GM18511 (cell line): ENCODE measurements at regions not wholly inside any gene's neighbourhood (a gene's known extent, or its start where the extent isn't known, plus 50 kb on each side); places are given as distances from the start of the nearest gene placed in this dataset.
"Not testable (repeated sequence)": the region's sequence is repeated elsewhere in the genome, so short reads cannot be mapped to it uniquely, and the experiment has no call there.

ENCODE experiments used
- ATAC-seq: cut with Tn5 transposase; IDR thresholded peaks from one replicate; pipeline ENCODE4 v1.9.1; 2021; ENCODE audit warnings: mild to moderate bottlenecking, moderate library complexity; ENCODE audit not compliant: unreplicated experiment

- ATAC-seq = no peak
These were observed 471.0 kb upstream of the MGAT4C start for GRCh38 chr12:86727160-86727559.

- no peak for ATAC-seq
These were observed 468.5 kb upstream of the MGAT4C start for GRCh38 chr12:86724716-86725115.

GRCh38 chr12:86723326-86723725 lies 467.1 kb upstream of the MGAT4C start:
- no peak for ATAC-seq

DNA sequence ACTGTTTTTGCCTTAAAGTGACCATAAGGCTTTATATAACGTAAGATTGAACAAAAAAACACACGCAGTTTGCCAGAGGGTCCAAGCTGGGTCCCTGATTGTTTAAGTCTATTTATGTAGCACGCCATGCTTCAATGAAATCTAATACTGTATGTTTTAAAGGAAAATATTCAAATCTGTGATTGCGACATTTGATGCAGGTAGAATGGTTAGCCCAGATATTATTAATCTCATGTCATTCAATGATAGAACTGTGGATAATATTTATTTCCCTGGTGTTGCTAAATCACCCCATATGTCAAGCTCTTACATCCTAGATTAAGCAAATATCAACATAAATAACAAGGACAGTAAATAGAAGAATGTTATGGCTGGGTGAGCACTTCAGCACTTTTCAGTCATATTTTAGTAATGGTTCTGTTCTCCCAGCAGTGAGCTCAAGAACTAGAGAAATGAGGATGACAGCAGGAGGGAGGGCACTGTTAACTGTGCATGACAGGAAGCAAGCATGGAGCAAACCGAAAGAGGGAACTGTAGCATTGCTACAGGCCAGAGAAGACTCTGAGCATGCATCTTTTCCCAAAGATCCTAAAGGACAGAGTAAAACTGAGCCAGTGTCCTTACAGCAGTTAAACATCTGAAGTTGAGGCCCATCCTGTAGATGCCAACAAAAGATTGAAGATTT lies 465.7 kb upstream of the MGAT4C start:
- no peak for ATAC-seq

DNA sequence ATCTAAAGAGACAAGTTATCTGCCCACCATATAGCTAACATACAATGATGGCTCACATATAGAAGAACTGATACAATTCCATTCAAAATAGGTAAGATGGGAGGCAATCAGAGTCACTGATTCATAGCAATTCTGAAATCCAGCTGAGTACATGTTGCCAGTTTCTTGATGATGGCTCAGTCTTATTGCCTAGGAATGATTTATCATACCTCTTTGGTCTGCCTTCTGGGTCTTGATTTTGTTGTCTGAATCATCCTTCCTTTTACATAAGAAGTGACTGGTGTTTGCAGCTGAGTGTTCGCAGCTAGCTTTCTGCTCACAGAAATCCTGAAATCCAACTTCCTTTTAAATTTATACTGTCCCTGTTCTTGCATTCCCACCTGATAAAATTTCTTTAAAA lies 463.2 kb upstream of the MGAT4C start:
- ATAC-seq = no peak

DNA sequence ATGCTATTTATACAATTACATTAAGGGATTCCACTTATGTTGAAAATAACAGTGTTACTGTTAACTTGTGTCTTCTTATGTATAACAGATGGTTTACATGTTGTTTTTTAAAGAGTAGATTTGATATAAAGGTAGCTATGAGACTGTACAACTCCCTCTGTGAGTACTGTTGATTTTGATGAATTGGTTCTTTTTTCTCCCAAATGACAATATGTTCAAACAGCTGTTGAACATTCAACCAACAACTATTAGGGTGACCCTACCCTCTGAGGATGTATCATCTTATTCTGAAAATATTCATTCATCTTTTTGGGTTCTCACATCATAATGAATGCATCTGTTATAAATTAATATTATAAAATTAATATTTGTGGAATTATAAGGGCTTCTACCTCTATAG lies 456.9 kb upstream of the MGAT4C start:
- no peak for ATAC-seq

DNA sequence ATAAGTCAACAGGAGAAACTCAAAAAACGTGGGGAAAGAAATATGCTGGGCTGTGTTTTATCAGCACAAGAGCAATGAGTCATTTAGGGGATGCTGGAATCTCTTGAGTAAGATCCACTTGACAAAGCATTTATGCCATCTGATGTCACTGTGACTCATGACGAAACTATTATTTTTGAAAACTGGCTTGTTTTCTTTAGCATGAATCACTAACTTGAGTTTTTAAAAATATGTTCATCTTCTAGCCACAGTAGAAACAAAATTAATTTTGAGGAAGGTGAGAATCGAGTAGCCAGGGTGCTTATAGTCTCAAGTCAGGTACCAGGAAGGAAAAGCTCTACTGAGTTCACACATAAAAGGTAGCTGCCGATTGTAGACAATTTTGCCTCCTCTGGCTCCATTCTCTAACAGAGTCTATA lies 456.2 kb upstream of the MGAT4C start:
- ATAC-seq = no peak

- no peak for ATAC-seq
These were observed 455.5 kb upstream of the MGAT4C start for GRCh38 chr12:86711731-86712130.

GRCh38 chr12:86710109-86710508 lies 453.9 kb upstream of the MGAT4C start:
- ATAC-seq = no peak

GRCh38 chr12:86709017-86709416 lies 452.8 kb upstream of the MGAT4C start:
- ATAC-seq = not testable (repeated sequence)

DNA sequence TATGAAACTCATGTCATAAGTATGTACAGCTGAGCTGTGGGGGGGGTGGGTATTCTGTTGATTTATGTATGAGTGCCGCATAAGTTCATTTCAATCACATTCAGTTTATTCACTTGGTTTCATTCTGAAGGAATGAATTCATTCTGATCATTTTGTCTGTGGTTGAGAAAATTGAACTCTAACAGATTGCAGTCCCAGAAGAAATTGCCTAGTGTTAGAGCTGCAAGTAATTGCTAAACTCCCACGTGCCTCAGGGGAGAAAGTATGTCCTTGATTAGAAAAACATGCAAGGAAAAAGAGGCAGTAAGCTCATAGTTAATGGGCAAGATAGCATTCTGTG lies 442.4 kb upstream of the MGAT4C start:
- ATAC-seq = no peak

- no peak for ATAC-seq
These were observed 441.9 kb upstream of the MGAT4C start for GRCh38 chr12:86697916-86698640.

GRCh38 chr12:86683568-86684304 lies 427.5 kb upstream of the MGAT4C start:
- no peak for ATAC-seq

DNA sequence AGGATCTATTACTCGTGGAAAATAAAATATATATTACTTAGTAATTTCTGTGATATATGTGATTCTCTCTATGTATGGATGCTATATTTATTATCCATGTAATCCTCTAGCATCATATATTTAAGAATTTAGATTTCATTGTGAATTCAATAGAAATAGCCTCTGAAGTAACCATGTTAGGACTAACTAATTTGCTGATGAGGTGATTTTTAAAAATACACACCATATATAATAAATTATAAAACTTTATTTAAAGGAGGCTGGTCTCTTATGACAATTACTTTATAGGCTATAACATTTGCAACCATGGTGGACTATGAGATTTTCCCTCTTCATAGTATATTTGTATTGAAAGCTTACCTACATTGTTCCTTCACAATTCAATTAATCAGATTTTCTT lies 424.9 kb upstream of the MGAT4C start:
- ATAC-seq = no peak

DNA sequence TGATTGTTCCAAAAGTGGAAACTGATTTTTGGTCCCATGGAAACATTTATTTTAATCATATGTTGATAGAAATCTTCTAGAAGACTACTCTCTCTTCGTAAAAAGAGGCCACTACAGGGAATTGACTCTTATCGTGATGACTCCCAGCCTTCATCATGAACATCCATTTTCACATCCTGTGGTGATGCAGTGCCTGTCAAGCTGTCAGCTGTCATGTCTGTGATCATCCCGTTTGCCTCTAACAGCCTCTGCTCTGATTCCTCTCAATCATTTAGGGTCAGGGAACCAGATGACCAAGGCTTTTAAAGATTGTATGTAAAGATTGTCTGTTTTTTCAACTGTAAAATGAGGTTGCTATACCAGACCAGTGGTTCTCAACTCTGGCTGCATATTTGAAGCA lies 419.0 kb upstream of the MGAT4C start:
- ATAC-seq = no peak

DNA sequence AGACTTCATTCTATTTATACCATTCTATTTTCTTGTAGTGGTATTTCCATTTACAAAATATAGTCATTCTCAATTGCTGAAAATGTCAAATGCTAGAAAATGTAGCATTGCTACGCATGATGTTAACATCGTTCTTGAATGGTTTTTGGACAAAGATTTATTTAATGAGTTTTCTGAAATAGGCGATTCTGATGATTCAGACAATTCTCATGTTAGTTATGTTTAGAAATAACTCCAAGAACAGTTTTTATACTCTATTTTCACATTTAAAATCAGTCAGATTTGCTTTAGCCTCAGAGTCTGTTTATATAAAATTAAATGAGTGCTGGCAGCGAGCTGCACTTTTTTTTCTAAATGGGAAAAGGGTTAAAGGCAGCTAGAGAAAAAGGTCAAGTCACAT lies 414.8 kb upstream of the MGAT4C start:
- ATAC-seq = no peak

DNA sequence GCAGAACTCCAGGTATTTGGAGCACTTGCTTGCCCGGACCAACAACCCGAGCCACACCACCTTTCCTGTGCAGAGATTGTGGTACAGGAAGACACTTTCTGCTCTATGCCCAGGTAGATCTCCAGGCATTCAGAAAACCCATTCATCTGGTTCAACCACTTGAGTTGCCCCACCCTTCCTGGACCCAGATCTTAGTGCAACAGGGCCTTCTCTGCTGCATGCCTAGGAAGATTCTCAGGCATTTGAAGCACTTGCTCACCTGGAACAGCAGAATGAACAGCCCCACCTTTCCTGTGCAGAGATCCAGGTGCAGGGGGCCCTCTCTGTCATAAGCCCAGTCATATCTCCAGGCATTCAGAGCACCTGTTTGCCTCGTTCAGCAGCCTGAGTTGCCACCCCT lies 412.8 kb upstream of the MGAT4C start:
- ATAC-seq = no peak

GRCh38 chr12:86666316-86666715 lies 410.1 kb upstream of the MGAT4C start:
- no peak for ATAC-seq

DNA sequence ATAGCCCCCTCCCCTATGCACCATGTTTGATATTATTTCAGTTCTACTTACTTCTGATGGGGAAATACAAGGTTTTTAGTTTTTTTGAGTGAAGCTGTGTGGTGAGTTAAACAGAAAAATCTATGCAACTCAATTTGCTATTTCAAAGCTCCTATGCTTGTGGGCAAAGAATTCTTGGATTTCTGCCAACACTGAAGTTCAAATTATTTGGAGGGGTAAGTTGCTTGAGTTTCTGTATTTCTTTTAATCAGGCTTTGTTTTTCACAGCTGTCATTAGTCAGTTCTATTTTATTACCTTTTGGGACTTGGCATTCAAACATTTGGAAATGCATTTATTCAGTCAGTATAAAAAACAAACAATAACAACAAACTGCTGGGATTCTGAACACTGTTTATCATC lies 407.5 kb upstream of the MGAT4C start:
- ATAC-seq = no peak

DNA sequence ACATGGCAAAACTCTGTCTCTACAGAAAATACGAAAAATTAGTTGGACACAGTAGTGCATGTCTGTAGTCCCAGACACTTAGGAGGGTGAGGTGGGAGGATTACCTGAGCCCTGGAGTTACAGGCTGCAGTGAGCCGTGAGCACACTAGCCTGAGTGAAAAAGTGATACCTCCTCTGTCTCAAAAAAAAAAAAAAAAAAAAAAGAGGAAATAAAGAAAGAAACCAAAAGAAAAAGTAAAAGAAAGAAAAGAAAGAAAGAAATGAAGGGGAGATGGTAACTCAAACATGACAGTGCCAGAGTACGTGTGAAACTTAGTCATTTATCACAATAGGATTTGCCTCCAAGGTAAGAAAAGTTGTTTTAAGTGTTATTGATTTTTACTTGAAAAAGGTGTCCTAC lies 407.0 kb upstream of the MGAT4C start:
- ATAC-seq = no peak

- ATAC-seq = no peak
These were observed 406.3 kb upstream of the MGAT4C start for GRCh38 chr12:86662464-86662863.

- no peak for ATAC-seq
These were observed 404.4 kb upstream of the MGAT4C start for GRCh38 chr12:86660488-86661147.
